ENCODE measurements at regions not wholly inside any gene's neighbourhood (a gene's known extent, or its start where the extent isn't known, plus 50 kb on each side); places are given as distances from the start of the nearest gene placed in this dataset.

DNA sequence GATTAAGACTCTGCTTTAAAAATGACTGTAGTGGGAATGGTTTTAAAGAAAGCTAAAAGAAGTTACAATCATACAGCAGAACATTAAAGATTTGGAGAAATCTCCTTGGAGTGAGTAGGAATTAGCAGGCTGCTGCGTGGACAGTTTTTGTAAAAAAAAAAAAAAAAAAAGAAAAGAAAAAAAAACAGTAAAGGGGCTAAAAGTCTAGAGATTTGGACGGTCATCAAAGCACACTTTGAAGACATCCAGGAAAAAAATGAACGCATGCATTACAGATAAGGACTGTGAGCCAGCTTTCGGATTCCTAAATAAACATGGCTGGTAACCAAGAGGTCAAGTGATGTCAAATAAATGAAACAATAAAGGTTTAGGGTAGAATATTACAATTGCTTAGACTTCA is 1700.6 kb downstream of the PCDH9 start:
- Mint-ChIP-seq H3K4me3 (no peak overlapping the region), H3K9me3 (peaks cover 16% of the 10 kb centered on the region), H3K4me1 (ENCODE audit: low read depth) (no peaks in the 10 kb centered on the region), H3K27me3 (no peaks in the 10 kb centered on the region), H3K36me3 (ENCODE audit: low read depth) (no peaks in the 10 kb centered on the region), H3K27ac (no peak overlapping the region)
- DNase-seq (no peak), ATAC-seq (ENCODE audit: poor library complexity) (no peak)
- POLR2A ChIA-PET: no interaction called here
- no peak overlapping the region for H3K27ac ChIP-seq (ENCODE audit: low read depth in 1 of 2, low read length in 2 of 2)
- H3K4me1 ChIP-seq (ENCODE audit: insufficient read depth, low read length): no peaks in the 10 kb centered on the region
- intact Hi-C loops (cut with DNase I, micrococcal nuclease): no loop called here
- no peaks in the 10 kb centered on the region for H3K36me3 ChIP-seq (ENCODE audit: insufficient read depth, low read length)
- CTCF ChIA-PET: no interaction called here
- TF ChIP-seq, protein P1, sequence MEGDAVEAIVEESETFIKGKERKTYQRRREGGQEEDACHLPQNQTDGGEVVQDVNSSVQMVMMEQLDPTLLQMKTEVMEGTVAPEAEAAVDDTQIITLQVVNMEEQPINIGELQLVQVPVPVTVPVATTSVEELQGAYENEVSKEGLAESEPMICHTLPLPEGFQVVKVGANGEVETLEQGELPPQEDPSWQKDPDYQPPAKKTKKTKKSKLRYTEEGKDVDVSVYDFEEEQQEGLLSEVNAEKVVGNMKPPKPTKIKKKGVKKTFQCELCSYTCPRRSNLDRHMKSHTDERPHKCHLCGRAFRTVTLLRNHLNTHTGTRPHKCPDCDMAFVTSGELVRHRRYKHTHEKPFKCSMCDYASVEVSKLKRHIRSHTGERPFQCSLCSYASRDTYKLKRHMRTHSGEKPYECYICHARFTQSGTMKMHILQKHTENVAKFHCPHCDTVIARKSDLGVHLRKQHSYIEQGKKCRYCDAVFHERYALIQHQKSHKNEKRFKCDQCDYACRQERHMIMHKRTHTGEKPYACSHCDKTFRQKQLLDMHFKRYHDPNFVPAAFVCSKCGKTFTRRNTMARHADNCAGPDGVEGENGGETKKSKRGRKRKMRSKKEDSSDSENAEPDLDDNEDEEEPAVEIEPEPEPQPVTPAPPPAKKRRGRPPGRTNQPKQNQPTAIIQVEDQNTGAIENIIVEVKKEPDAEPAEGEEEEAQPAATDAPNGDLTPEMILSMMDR (IDR thresholded peaks at IDR 0.05): no peak
- H3K9me3 ChIP-seq (ENCODE audit: control insufficient read depth in 1 of 2, insufficient read depth in 1 of 2, low read length in 2 of 2): no peaks in the 10 kb centered on the region
- H3K4me3 ChIP-seq (ENCODE audit: low read length): no peak overlapping the region
- H3K27me3 ChIP-seq (ENCODE audit: control insufficient read depth in 1 of 2, insufficient read depth in 2 of 2, low read length in 2 of 2): no peaks in the 10 kb centered on the region

DNA sequence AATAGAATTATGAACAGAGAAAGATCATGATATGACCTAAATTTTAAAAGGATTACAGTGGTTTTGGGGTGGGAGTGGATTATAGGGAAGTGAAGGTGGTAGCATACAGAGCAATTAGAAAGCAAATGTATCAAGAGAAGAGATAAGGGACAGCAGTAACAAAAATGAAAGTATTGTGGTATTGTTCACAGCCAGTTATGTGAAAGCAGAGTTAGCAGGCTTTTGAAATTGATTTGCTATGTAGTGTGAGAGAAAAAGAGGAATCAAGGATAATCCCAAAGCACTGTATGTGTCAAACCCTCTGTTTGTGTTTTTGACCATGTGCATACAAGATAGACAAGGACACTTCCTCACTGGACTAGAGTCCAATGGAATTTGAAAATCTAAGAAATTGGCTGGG is 1721.4 kb downstream of the PCDH9 start:
- no peaks in the 10 kb centered on the region for H3K36me3 Mint-ChIP-seq (ENCODE audit: low read depth)
- H3K27me3 Mint-ChIP-seq: no peaks in the 10 kb centered on the region
- Histone ChIP-seq H3K27ac (ENCODE audit: low read depth in 1 of 2, low read length in 2 of 2) (no peak overlapping the region), H3K36me3 (ENCODE audit: insufficient read depth, low read length) (no peaks in the 10 kb centered on the region), H3K27me3 (ENCODE audit: control insufficient read depth in 1 of 2, insufficient read depth in 2 of 2, low read length in 2 of 2) (no peaks in the 10 kb centered on the region), H3K4me3 (ENCODE audit: low read length) (no peak overlapping the region), H3K9me3 (ENCODE audit: control insufficient read depth in 1 of 2, insufficient read depth in 1 of 2, low read length in 2 of 2) (peaks cover 0 to 12% of the 10 kb centered on the region in 2 experiments), H3K4me1 (ENCODE audit: insufficient read depth, low read length) (no peaks in the 10 kb centered on the region)
- H3K27ac Mint-ChIP-seq: no peak overlapping the region
- ChIA-PET CTCF (no interaction called here), POLR2A (no interaction called here)
- DNase-seq: no peak
- peaks cover 1% of the 10 kb centered on the region for H3K9me3 Mint-ChIP-seq
- intact Hi-C loops (cut with DNase I, micrococcal nuclease): no loop called here
- no peak for ATAC-seq (ENCODE audit: poor library complexity)
- no peak overlapping the region for H3K4me3 Mint-ChIP-seq
- TF ChIP-seq, protein P1 (IDR thresholded peaks at IDR 0.05): no peak
- H3K4me1 Mint-ChIP-seq (ENCODE audit: low read depth): no peaks in the 10 kb centered on the region

DNA sequence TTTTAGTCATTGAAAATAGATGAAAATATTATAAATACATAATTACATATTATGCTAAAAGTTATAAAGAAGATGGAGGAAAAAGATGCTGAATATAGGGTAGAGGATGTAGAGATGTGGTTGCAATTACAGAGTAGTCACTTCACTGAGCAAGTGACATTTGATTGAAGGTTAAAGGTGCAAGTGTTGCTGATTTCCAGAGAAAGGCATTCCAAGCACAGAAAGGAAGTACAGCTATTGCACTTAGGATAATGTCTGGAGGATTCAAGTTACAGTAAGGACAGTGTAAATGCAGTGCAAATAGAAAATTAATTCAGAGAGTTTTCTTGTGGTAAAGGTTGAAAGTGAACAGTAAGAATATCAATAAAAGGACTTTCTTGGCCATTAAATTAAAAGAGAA is 1721.8 kb downstream of the PCDH9 start:
- Mint-ChIP-seq H3K27me3 (no peaks in the 10 kb centered on the region), H3K9me3 (peaks cover 1% of the 10 kb centered on the region), H3K27ac (no peak overlapping the region), H3K4me1 (ENCODE audit: low read depth) (no peaks in the 10 kb centered on the region), H3K36me3 (ENCODE audit: low read depth) (no peaks in the 10 kb centered on the region), H3K4me3 (no peak overlapping the region)
- H3K27me3 ChIP-seq (ENCODE audit: control insufficient read depth in 1 of 2, insufficient read depth in 2 of 2, low read length in 2 of 2): no peaks in the 10 kb centered on the region
- H3K4me1 ChIP-seq (ENCODE audit: insufficient read depth, low read length): no peaks in the 10 kb centered on the region
- POLR2A ChIA-PET: no interaction called here
- H3K4me3 ChIP-seq (ENCODE audit: low read length): no peak overlapping the region
- intact Hi-C loops (cut with DNase I, micrococcal nuclease): no loop called here
- no peaks in the 10 kb centered on the region for H3K36me3 ChIP-seq (ENCODE audit: insufficient read depth, low read length)
- ATAC-seq (ENCODE audit: poor library complexity): no peak
- TF ChIP-seq, protein P1 (IDR thresholded peaks at IDR 0.05): no peak
- CTCF ChIA-PET: no interaction called here
- no peak for DNase-seq
- H3K9me3 ChIP-seq (ENCODE audit: control insufficient read depth in 1 of 2, insufficient read depth in 1 of 2, low read length in 2 of 2): peaks cover 0 to 12% of the 10 kb centered on the region in 2 experiments
- no peak overlapping the region for H3K27ac ChIP-seq (ENCODE audit: low read depth in 1 of 2, low read length in 2 of 2)
